ENCODE measurements at regions not wholly inside any gene's neighbourhood (a gene's known extent, or its start where the extent isn't known, plus 50 kb on each side); places are given as distances from the start of the nearest gene placed in this dataset.

DNA sequence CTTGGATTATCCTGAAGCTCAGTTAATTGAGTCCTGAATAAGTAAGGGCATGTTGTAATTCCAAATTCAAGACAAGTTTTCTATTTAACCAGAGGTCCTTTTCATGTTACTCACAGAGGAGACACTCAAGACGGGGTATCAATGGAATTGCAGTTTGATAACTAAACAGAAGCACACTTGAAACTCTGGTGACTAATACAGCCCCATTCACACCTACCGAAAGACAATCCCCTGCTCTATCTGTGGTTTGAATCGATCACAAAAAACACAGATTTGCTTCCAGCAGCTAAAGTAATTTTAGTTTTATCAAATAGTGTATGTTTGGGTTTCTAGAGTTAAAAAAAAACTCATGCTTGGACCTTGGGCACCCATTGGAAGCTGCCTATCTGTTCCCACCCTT is 60.4 kb downstream of the TEX35 start (continued):
- TF ChIP-seq ZNF462 (CRISPR knock-in tag; IDR thresholded peaks at IDR 0.05) (no peak), EZH2 (IDR thresholded peaks at IDR 0.05; ENCODE audit: low read depth, unreplicated experiment) (no peak), CREB1 (CRISPR knock-in tag; IDR thresholded peaks at IDR 0.05; ENCODE audit: low read depth) (no peak), JUNB (IDR thresholded peaks at IDR 0.05; ENCODE audit: unreplicated experiment) (no peak), EZH2phosphoT487 (IDR thresholded peaks at IDR 0.05; ENCODE audit: unreplicated experiment) (no peak), ETS1 (IDR thresholded peaks at IDR 0.05) (no peak)
- TF ChIP-seq, protein P1, sequence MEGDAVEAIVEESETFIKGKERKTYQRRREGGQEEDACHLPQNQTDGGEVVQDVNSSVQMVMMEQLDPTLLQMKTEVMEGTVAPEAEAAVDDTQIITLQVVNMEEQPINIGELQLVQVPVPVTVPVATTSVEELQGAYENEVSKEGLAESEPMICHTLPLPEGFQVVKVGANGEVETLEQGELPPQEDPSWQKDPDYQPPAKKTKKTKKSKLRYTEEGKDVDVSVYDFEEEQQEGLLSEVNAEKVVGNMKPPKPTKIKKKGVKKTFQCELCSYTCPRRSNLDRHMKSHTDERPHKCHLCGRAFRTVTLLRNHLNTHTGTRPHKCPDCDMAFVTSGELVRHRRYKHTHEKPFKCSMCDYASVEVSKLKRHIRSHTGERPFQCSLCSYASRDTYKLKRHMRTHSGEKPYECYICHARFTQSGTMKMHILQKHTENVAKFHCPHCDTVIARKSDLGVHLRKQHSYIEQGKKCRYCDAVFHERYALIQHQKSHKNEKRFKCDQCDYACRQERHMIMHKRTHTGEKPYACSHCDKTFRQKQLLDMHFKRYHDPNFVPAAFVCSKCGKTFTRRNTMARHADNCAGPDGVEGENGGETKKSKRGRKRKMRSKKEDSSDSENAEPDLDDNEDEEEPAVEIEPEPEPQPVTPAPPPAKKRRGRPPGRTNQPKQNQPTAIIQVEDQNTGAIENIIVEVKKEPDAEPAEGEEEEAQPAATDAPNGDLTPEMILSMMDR (conservative IDR thresholded peaks at IDR 0.05; ENCODE audit: low read depth in 2 of 2), result no peak

DNA sequence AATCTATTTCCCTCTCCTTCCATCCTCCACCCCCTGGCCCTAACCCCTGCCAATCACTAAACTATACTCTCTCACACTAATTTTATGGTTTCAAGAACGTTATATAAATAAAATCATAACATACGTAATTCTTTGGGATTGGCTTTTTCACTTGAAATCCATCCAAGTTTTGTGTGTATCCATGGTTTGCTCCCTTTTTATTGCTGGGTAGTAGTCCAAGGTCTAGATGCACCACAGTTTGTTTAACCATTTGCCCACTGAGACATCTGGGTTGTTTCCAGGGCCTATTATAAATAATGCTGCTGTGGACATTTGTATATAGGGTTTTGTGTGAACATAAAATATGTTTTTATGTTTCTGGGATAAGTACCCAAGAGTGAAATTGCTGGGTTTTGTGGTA is 61.4 kb downstream of the TEX35 start:
- Mint-ChIP-seq H3K4me1 (peaks cover 36% of the 10 kb centered on the region), H3K36me3 (ENCODE audit: low read depth) (no peaks in the 10 kb centered on the region)
- ATAC-seq, result no peak
- TF ChIP-seq ZNF114 (CRISPR knock-in tag; IDR thresholded peaks at IDR 0.05) (no peak), EZH2 (IDR thresholded peaks at IDR 0.05; ENCODE audit: low read depth, unreplicated experiment) (no peak), EZH2phosphoT487 (IDR thresholded peaks at IDR 0.05; ENCODE audit: unreplicated experiment) (no peak), POLR2AphosphoS5 (IDR thresholded peaks at IDR 0.05; ENCODE audit: low read depth) (no peak), ZNF331 (CRISPR knock-in tag; IDR thresholded peaks at IDR 0.05; ENCODE audit: low read depth) (no peak), CREB1 (CRISPR knock-in tag; IDR thresholded peaks at IDR 0.05; ENCODE audit: low read depth) (no peak)
- TF ChIP-seq, protein P1 (conservative IDR thresholded peaks at IDR 0.05; ENCODE audit: low read depth in 2 of 2), result no peak

More for the DNA sequence above, 61.4 kb downstream of the TEX35 start:
- Histone ChIP-seq H3K27ac (ENCODE audit: low read depth) (no peak overlapping the region), H3K4me2 (no peak overlapping the region), H3K27me3 (ENCODE audit: insufficient read depth) (no peaks in the 10 kb centered on the region), H3F3A (replicated peaks; ENCODE audit: low read depth) (no peaks in the 10 kb centered on the region), H3K79me2 (replicated peaks; ENCODE audit: insufficient read depth) (no peaks in the 10 kb centered on the region), H3K4me3 (no peak overlapping the region), H2AFZ (no peak overlapping the region), H3K9me2 (ENCODE audit: insufficient read depth) (no peaks in the 10 kb centered on the region), H3K4me1 (ENCODE audit: insufficient read depth) (peaks cover 21% of the 10 kb centered on the region), H3K36me3 (ENCODE audit: insufficient read depth) (no peaks in the 10 kb centered on the region), H4K20me1 (replicated peaks; ENCODE audit: insufficient read depth) (no peaks in the 10 kb centered on the region)
- Mint-ChIP-seq H3K27me3 (ENCODE audit: insufficient read depth, low read depth, poor library complexity) (peaks cover 3% of the 10 kb centered on the region), H3K9me3 (no peaks in the 10 kb centered on the region), H3K27ac (no peak overlapping the region), H3K4me3 (no peak overlapping the region)
- DNase-seq (ENCODE audit: low spot score), result no peak
